Activated CD8-positive, alpha-beta T cell treated with anti-CD3 and anti-CD28 coated beads for 36 hours (primary cell): ENCODE measurements at regions not wholly inside any gene's neighbourhood (a gene's known extent, or its start where the extent isn't known, plus 50 kb on each side); places are given as distances from the start of the nearest gene placed in this dataset.

Experiments
- ATAC-seq: fragments of 200-7000 bp; cut with Tn5 transposase; one replicate; pipeline ENCODE4 v1.10.0; 2021; ENCODE audit warnings: mild to moderate bottlenecking, moderate library complexity
- CTCF ChIA-PET: fragments of 350-600 bp; sonication (Branson Sonifier 250); formaldehyde crosslinking; loops from one replicate; lab custom pipeline; 2021; ENCODE audit warnings: antibody characterized with exemption; lab: Charles Lee
- POLR2A ChIA-PET: fragments of 350-600 bp; sonication (Branson Sonifier 250); formaldehyde crosslinking; loops from one replicate; lab custom pipeline; 2021; ENCODE audit warnings: antibody characterized with exemption; lab: Charles Lee
- DNase-seq: peaks from one replicate; pipeline ENCODE4 v3.0.0-alpha.2; 2020
- H3K27ac Mint-ChIP-seq: one replicate; pipeline ENCODE4 v1.8.0; 2021; ENCODE audit warnings: mild to moderate bottlenecking, mixed read lengths
- H3K27me3 Mint-ChIP-seq: one replicate; pipeline ENCODE4 v1.8.0; 2021; ENCODE audit warnings: mixed read lengths
- H3K36me3 Mint-ChIP-seq: one replicate; pipeline ENCODE4 v1.8.0; 2021; ENCODE audit warnings: low read depth, mixed read lengths
- H3K4me1 Mint-ChIP-seq: one replicate; pipeline ENCODE4 v1.8.0; 2021; ENCODE audit warnings: low read depth, mixed read lengths
- H3K4me3 Mint-ChIP-seq: one replicate; pipeline ENCODE4 v1.8.0; 2021; ENCODE audit warnings: mild to moderate bottlenecking, moderate library complexity, mixed read lengths
- H3K9me3 Mint-ChIP-seq: one replicate; pipeline ENCODE4 v1.8.0; 2021; ENCODE audit warnings: mixed read lengths
- CTCF ChIP-seq: fragments of 200-600 bp; IDR thresholded peaks from one replicate; pipeline ENCODE4 v1.8.0; 2022; ENCODE audit warnings: antibody characterized with exemption, mild to moderate bottlenecking
- intact Hi-C: fragments of 100-400 bp; cut with micrococcal nuclease; formaldehyde crosslinking; loops from one replicate; pipeline ENCODE4 v1.10.0; 2022

GRCh38 chr18:71336576-71337210 is 1047.8 kb downstream of the SOCS6 start:
- DNase-seq (no peak), ATAC-seq (no peak)
- Mint-ChIP-seq H3K36me3 (no peaks in the 10 kb centered on the region), H3K4me1 (no peaks in the 10 kb centered on the region), H3K27me3 (no peaks in the 10 kb centered on the region), H3K27ac (no peak overlapping the region), H3K4me3 (no peak overlapping the region), H3K9me3 (no peaks in the 10 kb centered on the region)
- ChIA-PET POLR2A (no interaction called here), CTCF (no interaction called here)
- intact Hi-C loops = no loop called here
- TF ChIP-seq CTCF = no peak

GRCh38 chr18:71329563-71329962 is 1040.7 kb downstream of the SOCS6 start:
- POLR2A ChIA-PET = no interaction called here
- Mint-ChIP-seq H3K36me3 (no peaks in the 10 kb centered on the region), H3K4me3 (no peak overlapping the region), H3K4me1 (no peaks in the 10 kb centered on the region), H3K27me3 (no peaks in the 10 kb centered on the region), H3K9me3 (no peaks in the 10 kb centered on the region), H3K27ac (no peak overlapping the region)
- DNase-seq = no peak
- no peak for TF ChIP-seq CTCF
- intact Hi-C loops = no loop called here
- CTCF ChIA-PET = no interaction called here
- ATAC-seq = no peak

- CTCF ChIA-PET = no interaction called here
- Mint-ChIP-seq H3K27ac (no peak overlapping the region), H3K36me3 (no peaks in the 10 kb centered on the region), H3K9me3 (no peaks in the 10 kb centered on the region), H3K4me3 (no peak overlapping the region), H3K4me1 (no peaks in the 10 kb centered on the region), H3K27me3 (no peaks in the 10 kb centered on the region)
- TF ChIP-seq CTCF = no peak
- POLR2A ChIA-PET = no interaction called here
- ATAC-seq (no peak), DNase-seq (no peak)
- intact Hi-C loops = no loop called here
Measured at GRCh38 chr18:71329114-71329513, 1040.3 kb downstream of the SOCS6 start.

GRCh38 chr18:71327850-71328249 is 1039.0 kb downstream of the SOCS6 start:
- Mint-ChIP-seq H3K4me3 (no peak overlapping the region), H3K36me3 (no peaks in the 10 kb centered on the region), H3K4me1 (no peaks in the 10 kb centered on the region), H3K27me3 (no peaks in the 10 kb centered on the region), H3K9me3 (no peaks in the 10 kb centered on the region), H3K27ac (no peak overlapping the region)
- no peak for TF ChIP-seq CTCF
- ChIA-PET POLR2A (no interaction called here), CTCF (no interaction called here)
- ATAC-seq = no peak
- intact Hi-C loops = no loop called here
- no peak for DNase-seq

- ATAC-seq (no peak), DNase-seq (no peak)
- Mint-ChIP-seq H3K9me3 (no peaks in the 10 kb centered on the region), H3K4me1 (no peaks in the 10 kb centered on the region), H3K27ac (no peak overlapping the region), H3K36me3 (no peaks in the 10 kb centered on the region), H3K4me3 (no peak overlapping the region), H3K27me3 (no peaks in the 10 kb centered on the region)
- intact Hi-C loops = no loop called here
- POLR2A ChIA-PET = no interaction called here
- TF ChIP-seq CTCF = no peak
- CTCF ChIA-PET = no interaction called here
Measured at GRCh38 chr18:71327441-71327840, 1038.6 kb downstream of the SOCS6 start.
